ENCODE measurements at regions not wholly inside any gene's neighbourhood (a gene's known extent, or its start where the extent isn't known, plus 50 kb on each side); places are given as distances from the start of the nearest gene placed in this dataset.

DNA sequence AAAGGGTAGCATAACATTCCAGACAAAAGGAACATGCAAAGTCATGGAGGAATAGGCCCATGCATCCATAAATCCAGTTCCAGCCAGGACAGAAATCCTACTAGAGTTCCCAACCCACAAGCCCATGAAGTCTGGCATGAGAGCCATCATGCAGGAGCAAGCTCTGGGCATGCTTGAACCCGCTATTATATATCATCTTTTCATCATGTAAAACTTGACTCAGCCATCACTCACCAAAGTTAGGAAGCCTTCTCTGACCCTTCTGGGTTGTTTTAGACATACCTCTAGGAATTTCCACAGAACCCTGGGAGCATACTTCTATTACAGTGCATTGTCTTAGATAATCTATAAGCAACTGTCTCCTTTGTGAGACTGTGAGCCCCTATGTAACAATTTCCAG is 293.0 kb upstream of the NPSR1 start:
- DNase-seq (ENCODE audit: low spot score), result no peak
- TF ChIP-seq, protein P1, sequence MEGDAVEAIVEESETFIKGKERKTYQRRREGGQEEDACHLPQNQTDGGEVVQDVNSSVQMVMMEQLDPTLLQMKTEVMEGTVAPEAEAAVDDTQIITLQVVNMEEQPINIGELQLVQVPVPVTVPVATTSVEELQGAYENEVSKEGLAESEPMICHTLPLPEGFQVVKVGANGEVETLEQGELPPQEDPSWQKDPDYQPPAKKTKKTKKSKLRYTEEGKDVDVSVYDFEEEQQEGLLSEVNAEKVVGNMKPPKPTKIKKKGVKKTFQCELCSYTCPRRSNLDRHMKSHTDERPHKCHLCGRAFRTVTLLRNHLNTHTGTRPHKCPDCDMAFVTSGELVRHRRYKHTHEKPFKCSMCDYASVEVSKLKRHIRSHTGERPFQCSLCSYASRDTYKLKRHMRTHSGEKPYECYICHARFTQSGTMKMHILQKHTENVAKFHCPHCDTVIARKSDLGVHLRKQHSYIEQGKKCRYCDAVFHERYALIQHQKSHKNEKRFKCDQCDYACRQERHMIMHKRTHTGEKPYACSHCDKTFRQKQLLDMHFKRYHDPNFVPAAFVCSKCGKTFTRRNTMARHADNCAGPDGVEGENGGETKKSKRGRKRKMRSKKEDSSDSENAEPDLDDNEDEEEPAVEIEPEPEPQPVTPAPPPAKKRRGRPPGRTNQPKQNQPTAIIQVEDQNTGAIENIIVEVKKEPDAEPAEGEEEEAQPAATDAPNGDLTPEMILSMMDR (IDR thresholded peaks at IDR 0.05), result no peak
- no peak for ATAC-seq (ENCODE audit: low FRiP score)

DNA sequence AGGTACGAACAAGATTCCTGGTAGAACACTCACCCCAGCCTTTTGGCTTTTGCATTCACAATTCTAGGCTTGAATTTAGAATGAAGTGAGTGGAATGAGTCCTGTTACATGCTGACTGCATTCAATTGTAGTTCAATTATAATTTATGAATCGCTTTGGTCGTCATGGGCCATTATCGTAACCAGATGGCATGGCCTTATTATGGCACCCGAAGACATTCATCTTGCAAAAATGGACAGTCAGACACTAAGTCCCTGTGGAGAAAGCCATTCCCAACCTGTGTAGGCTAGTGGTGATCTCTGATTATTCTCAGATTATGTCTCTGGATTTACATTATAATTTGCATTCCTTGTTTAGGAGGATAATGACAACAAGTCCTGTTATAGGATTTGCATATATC is 292.4 kb upstream of the NPSR1 start:
- DNase-seq (ENCODE audit: low spot score), result no peak
- no peak for ATAC-seq (ENCODE audit: low FRiP score)
- TF ChIP-seq, protein P1 (IDR thresholded peaks at IDR 0.05), result no peak

GRCh38 chr7:34371922-34372321 is 286.1 kb upstream of the NPSR1 start:
- ATAC-seq (ENCODE audit: low FRiP score), result no peak
- no peak for DNase-seq (ENCODE audit: low spot score)
- TF ChIP-seq, protein P1 (IDR thresholded peaks at IDR 0.05), result no peak

DNA sequence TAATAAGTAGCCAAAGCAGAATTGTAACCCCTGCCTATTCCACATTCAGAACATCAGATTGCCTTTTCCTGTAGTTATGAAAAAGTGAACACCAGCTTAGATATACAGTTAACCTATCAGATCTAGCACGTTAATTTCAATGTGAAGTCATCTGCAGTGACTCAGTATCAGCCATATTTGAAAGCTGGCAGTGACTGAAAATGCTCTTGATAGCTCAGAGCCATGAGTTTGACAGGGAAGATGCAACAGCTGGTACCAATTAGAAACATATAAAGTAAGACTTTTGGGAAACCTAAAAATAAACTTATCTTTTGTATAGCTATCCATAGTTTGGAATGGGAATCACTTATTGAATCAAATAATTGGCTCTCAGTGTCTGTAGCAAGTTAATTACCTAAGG is 284.1 kb upstream of the NPSR1 start:
- no peak for ATAC-seq (ENCODE audit: low FRiP score)
- TF ChIP-seq, protein P1 (IDR thresholded peaks at IDR 0.05), result no peak
- DNase-seq (ENCODE audit: low spot score), result no peak

GRCh38 chr7:34382166-34382893 is 275.7 kb upstream of the NPSR1 start:
- ATAC-seq (ENCODE audit: low FRiP score), result no peak
- DNase-seq (ENCODE audit: low spot score), result no peak
- TF ChIP-seq, protein P1 (IDR thresholded peaks at IDR 0.05), result no peak

DNA sequence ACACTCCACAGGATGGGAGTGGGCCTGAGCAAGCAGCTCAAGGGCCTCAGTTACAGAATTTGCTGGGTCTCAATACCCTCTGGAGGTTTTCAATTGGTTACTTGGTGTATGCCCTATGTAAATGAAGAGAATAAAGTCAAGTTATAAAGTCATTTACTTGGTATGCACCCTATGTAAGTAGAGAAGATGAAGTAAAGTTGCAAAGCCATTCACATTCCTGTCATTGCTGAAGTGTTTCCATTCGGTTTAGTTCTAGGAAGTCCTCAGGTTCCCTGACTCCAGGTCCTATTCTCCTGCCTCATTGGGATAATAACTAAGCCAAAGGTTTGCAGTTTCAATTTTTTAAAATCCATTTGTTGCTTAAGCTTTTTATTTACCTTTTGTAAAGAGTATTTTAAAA is 272.6 kb upstream of the NPSR1 start:
- ATAC-seq (ENCODE audit: low FRiP score), result no peak
- TF ChIP-seq, protein P1 (IDR thresholded peaks at IDR 0.05), result no peak
- DNase-seq (ENCODE audit: low spot score), result no peak

- ATAC-seq (ENCODE audit: low FRiP score), result no peak
- TF ChIP-seq, protein P1 (IDR thresholded peaks at IDR 0.05), result no peak
- no peak for DNase-seq (ENCODE audit: low spot score)
Observed at GRCh38 chr7:34389332-34390078, 268.5 kb upstream of the NPSR1 start.
